NCI-H446 treated with DMSO at 0.1 percent for 48 hours (cell line): ENCODE measurements at regions not wholly inside any gene's neighbourhood (a gene's known extent, or its start where the extent isn't known, plus 50 kb on each side); places are given as distances from the start of the nearest gene placed in this dataset.
"Not testable (repeated sequence)": the region's sequence is repeated elsewhere in the genome, so short reads cannot be mapped to it uniquely, and the experiment has no call there.

Source experiments
- DNase-seq: peaks from one replicate; lab custom pipeline; 2025; lab: John Stamatoyannopoulos, UW

- DNase-seq = no peak
These were observed 51.6 kb upstream of the BLTP1 start for GRCh38 chr4:122100508-122100907.

- DNase-seq = no peak
These were observed 52.2 kb upstream of the BLTP1 start for GRCh38 chr4:122099896-122100295.

GRCh38 chr4:122091836-122092405 lies 60.2 kb upstream of the BLTP1 start:
- no peak for DNase-seq

- DNase-seq = no peak
These were observed 60.7 kb upstream of the BLTP1 start for GRCh38 chr4:122091397-122091796.

GRCh38 chr4:122090989-122091388 lies 61.1 kb upstream of the BLTP1 start:
- DNase-seq = no peak

GRCh38 chr4:122086338-122087065 lies 65.6 kb upstream of the BLTP1 start:
- no peak for DNase-seq

- no peak for DNase-seq
These were observed 68.1 kb upstream of the BLTP1 start for GRCh38 chr4:122083989-122084388.

- DNase-seq = no peak
These were observed 68.8 kb upstream of the BLTP1 start for GRCh38 chr4:122083351-122083750.

- DNase-seq = no peak
These were observed 69.5 kb upstream of the BLTP1 start for GRCh38 chr4:122082661-122083060.

- DNase-seq = not testable (repeated sequence)
These were observed 74.5 kb upstream of the BLTP1 start for GRCh38 chr4:122077653-122078052.

- DNase-seq = not testable (repeated sequence)
These were observed 75.3 kb upstream of the BLTP1 start for GRCh38 chr4:122076835-122077234.

GRCh38 chr4:122073615-122074014 lies 78.5 kb upstream of the BLTP1 start:
- no peak for DNase-seq

- DNase-seq = no peak
These were observed 86.2 kb upstream of the BLTP1 start for GRCh38 chr4:122065915-122066314.

- DNase-seq = no peak
These were observed 87.0 kb upstream of the BLTP1 start for GRCh38 chr4:122065149-122065548.

GRCh38 chr4:122053186-122053585 lies 98.9 kb upstream of the BLTP1 start:
- DNase-seq = no peak

- DNase-seq = no peak
These were observed 99.5 kb upstream of the BLTP1 start for GRCh38 chr4:122052677-122053076.

- no peak for DNase-seq
These were observed 99.0 kb upstream of the TRPC3 start for GRCh38 chr4:122050841-122051240.

GRCh38 chr4:122047456-122048425 lies 95.9 kb upstream of the TRPC3 start:
- no peak for DNase-seq

GRCh38 chr4:122046255-122046654 lies 94.4 kb upstream of the TRPC3 start:
- DNase-seq = no peak

- peak; percentile 67 for DNase-seq
These were observed 93.7 kb upstream of the TRPC3 start for GRCh38 chr4:122045533-122045932.

- no peak for DNase-seq
These were observed 92.6 kb upstream of the TRPC3 start for GRCh38 chr4:122044501-122044900.

- no peak for DNase-seq
These were observed 89.5 kb upstream of the TRPC3 start for GRCh38 chr4:122041312-122041711.

GRCh38 chr4:122038896-122039295 lies 87.0 kb upstream of the TRPC3 start:
- no peak for DNase-seq
